ENCODE measurements at regions not wholly inside any gene's neighbourhood (a gene's known extent, or its start where the extent isn't known, plus 50 kb on each side); places are given as distances from the start of the nearest gene placed in this dataset.

DNA sequence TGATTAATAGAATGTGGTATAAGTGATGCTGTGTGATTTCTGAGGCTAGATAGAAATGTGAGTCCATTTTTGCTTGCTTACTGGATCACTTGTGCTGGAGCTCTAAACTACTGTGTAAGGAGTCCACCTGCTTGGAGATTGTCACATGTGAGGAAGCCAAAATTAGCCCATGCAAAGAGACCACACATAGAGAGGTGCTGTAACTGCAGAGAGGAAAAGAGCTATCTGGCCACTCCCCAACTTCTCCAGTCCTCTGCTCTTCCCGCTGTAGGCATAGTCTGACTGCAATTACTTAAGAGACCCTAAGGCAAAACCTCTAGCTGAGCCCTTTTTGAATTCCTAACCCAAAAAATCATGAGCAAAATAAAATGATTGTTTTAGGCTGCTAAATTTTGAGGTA, 120.6 kb upstream of the FBXO11 start:
- no peak for TF ChIP-seq CTCF (optimal IDR thresholded peaks at IDR 0.05 in 1 of 3, IDR thresholded peaks at IDR 0.05 in 1 of 3, conservative IDR thresholded peaks at IDR 0.05 in 1 of 3; ENCODE audit: extremely low read depth in 1 of 3, insufficient read depth in 2 of 3, low read length in 3 of 3)
- TF ChIP-seq EZH2 (IDR thresholded peaks at IDR 0.05; ENCODE audit: low read length): no peak
